ENCODE measurements at regions not wholly inside any gene's neighbourhood (a gene's known extent, or its start where the extent isn't known, plus 50 kb on each side); places are given as distances from the start of the nearest gene placed in this dataset.

- no peaks in the 10 kb centered on the region for H4K20me1 ChIP-seq (ENCODE audit: control insufficient read depth, insufficient read depth, insufficient read length)
- H3K4ac ChIP-seq (ENCODE audit: low read depth, low read length) = no peak overlapping the region
- peaks cover 0 to 5% (median 3%) of the 10 kb centered on the region in 3 experiments; a peak in 3 of 7 replicates for H3K36me3 Mint-ChIP-seq (ENCODE audit: insufficient read depth in 1 of 3, low read depth in 3 of 3)
- H3K79me2 ChIP-seq (ENCODE audit: insufficient read depth, low read length) = no peaks in the 10 kb centered on the region
- H3K23ac ChIP-seq (ENCODE audit: insufficient read length, low read depth, low read length) = no peak overlapping the region
- H3K9me3 Mint-ChIP-seq = peaks cover 3% of the 10 kb centered on the region in 2 experiments; a peak in 3 of 5 replicates
- H3K9me3 ChIP-seq (ENCODE audit: control insufficient read depth, low read depth, low read length) = no peaks in the 10 kb centered on the region
- H3K4me2 ChIP-seq (ENCODE audit: insufficient read depth, insufficient read length, low read length) = no peak overlapping the region
- H4K91ac ChIP-seq (ENCODE audit: insufficient read length, low read depth, low read length) = no peak overlapping the region
- H3K14ac ChIP-seq (ENCODE audit: insufficient read depth, low read length) = no peak overlapping the region
- H2BK5ac ChIP-seq (ENCODE audit: insufficient read length, low read length) = no peak overlapping the region
- H2AFZ ChIP-seq (ENCODE audit: low read length) = no peak overlapping the region
- no peak overlapping the region for H2BK120ac ChIP-seq (ENCODE audit: low read depth, low read length, poor library complexity, severe bottlenecking)
- H2BK12ac ChIP-seq (ENCODE audit: insufficient read length, low read depth, low read length) = no peak overlapping the region
- H3K23me2 ChIP-seq (ENCODE audit: insufficient read length, low read depth, low read length, poor library complexity, severe bottlenecking) = no peaks in the 10 kb centered on the region
- H3K56ac ChIP-seq (ENCODE audit: insufficient read length, low read depth, low read length) = no peak overlapping the region
- H3K27ac Mint-ChIP-seq = no peak overlapping the region
- no peak for DNase-seq
- no peaks in the 10 kb centered on the region for H3K4me1 Mint-ChIP-seq
- no peak overlapping the region for H2BK15ac ChIP-seq (ENCODE audit: low read depth, low read length)
- no peak overlapping the region for H4K8ac ChIP-seq (replicated peaks; ENCODE audit: insufficient read length, low read depth, low read length)
- no peak overlapping the region for H3K18ac ChIP-seq (ENCODE audit: insufficient read length, low read depth, low read length)
- H3T11ph ChIP-seq (ENCODE audit: low read length) = no peak overlapping the region
- no peak overlapping the region for H3K4me3 Mint-ChIP-seq
- no peak overlapping the region for H2BK20ac ChIP-seq (ENCODE audit: low read depth, low read length, poor library complexity, severe bottlenecking)
- WGBS (ENCODE audit: extremely low coverage, insufficient read length, low lambda C conversion rate) = no CpG with 5 or more reads among the region's 2 CpGs
- H3K27me3 Mint-ChIP-seq (ENCODE audit: low read depth) = no peaks in the 10 kb centered on the region
- H3K4me1 ChIP-seq (ENCODE audit: insufficient read depth, low read length) = no peaks in the 10 kb centered on the region
- no peak overlapping the region for H3K27ac ChIP-seq (ENCODE audit: insufficient read length, low read depth, low read length)
- H3K79me1 ChIP-seq (ENCODE audit: insufficient read depth, low read depth, low read length, poor library complexity, severe bottlenecking) = no peaks in the 10 kb centered on the region
- no peaks in the 10 kb centered on the region for H3K27me3 ChIP-seq (ENCODE audit: insufficient read depth, low read length)
- no peak overlapping the region for H3K9ac ChIP-seq (ENCODE audit: extremely low read depth, insufficient read length, low read length)
- H2AK5ac ChIP-seq (ENCODE audit: insufficient read length, low read length) = no peak overlapping the region
- TF ChIP-seq CTCF (conservative IDR thresholded peaks at IDR 0.05) = no peak
- H4K5ac ChIP-seq (ENCODE audit: insufficient read length, low read depth, low read length) = no peak overlapping the region
These were observed 506.2 kb downstream of the GABRG2 start for GRCh38 chr5:162573758-162574157.
